Lower leg skin (tissue), 4 donors: ENCODE measurements at regions not wholly inside any gene's neighbourhood (a gene's known extent, or its start where the extent isn't known, plus 50 kb on each side); places are given as distances from the start of the nearest gene placed in this dataset.

ENCODE experiments used
- DNase-seq, 2 donors: peaks; one replicate each; pipeline ENCODE4 v3.0.0-alpha.2; 2019; ENCODE audit warnings: low spot score in 2 of 2
- H3K4me3 ChIP-seq: fragments of 200-600 bp; sonication (generic); 2 replicates; pipeline ENCODE4 v1.5.1; 2017; ENCODE audit warnings: mild to moderate bottlenecking, low read depth; ENCODE audit not compliant: poor library complexity, severe bottlenecking
- POLR2A ChIP-seq, 2 donors: fragments of 450-650 bp; IDR thresholded peaks; one replicate each; pipeline ENCODE4 v1.6.1; 2016 to 2017; ENCODE audit warnings: antibody characterized with exemption in 2 of 2, mild to moderate bottlenecking in 1 of 2, moderate library complexity in 1 of 2
- WGBS, 2 donors: methylation state at CpG; one replicate each; pipeline ENCODE4 v1.1.5; 2018; 5-methylcytosine and 5-hydroxymethylcytosine counted together
- intact Hi-C: fragments of 100-400 bp; cut with DNase I; formaldehyde crosslinking; loops from one replicate; pipeline ENCODE4 v1.15.0; 2023; ENCODE audit warnings: low total_unique reads
- TF ChIP-seq, protein P1 (sequence below), 3 donors: fragments of 450-650 bp; IDR thresholded peaks; one replicate each; pipeline ENCODE4 v1.5.1; 2016; ENCODE audit warnings: antibody characterized with exemption in 3 of 3, mild to moderate bottlenecking in 3 of 3, moderate library complexity in 2 of 3

DNA sequence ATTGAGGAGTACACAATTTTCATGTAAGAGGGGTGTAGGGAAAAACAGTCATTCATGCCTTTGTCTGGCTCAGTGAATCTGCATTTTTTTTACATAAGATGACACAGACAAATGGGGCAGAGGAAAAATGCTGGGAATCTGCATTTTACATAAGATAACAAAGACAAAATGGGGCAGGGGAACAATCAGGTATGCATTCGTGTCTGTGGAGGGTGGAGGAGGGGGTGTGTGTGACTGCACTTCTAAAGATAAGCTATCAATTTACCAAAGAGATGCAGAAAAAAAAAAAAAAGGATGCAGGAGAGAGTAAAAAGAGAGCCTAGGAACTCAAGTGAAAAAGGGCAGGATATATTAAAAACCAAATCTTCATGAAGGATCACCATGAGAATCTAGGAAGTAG, 637.4 kb downstream of the ZNF674 start:
- TF ChIP-seq, protein P1, sequence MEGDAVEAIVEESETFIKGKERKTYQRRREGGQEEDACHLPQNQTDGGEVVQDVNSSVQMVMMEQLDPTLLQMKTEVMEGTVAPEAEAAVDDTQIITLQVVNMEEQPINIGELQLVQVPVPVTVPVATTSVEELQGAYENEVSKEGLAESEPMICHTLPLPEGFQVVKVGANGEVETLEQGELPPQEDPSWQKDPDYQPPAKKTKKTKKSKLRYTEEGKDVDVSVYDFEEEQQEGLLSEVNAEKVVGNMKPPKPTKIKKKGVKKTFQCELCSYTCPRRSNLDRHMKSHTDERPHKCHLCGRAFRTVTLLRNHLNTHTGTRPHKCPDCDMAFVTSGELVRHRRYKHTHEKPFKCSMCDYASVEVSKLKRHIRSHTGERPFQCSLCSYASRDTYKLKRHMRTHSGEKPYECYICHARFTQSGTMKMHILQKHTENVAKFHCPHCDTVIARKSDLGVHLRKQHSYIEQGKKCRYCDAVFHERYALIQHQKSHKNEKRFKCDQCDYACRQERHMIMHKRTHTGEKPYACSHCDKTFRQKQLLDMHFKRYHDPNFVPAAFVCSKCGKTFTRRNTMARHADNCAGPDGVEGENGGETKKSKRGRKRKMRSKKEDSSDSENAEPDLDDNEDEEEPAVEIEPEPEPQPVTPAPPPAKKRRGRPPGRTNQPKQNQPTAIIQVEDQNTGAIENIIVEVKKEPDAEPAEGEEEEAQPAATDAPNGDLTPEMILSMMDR (IDR thresholded peaks at IDR 0.05) = no peak
- no peak for TF ChIP-seq POLR2A (IDR thresholded peaks at IDR 0.05)
- WGBS, 2 donors = 52% methylated on average over 1 of the region's 1 CpG
- intact Hi-C loops = no loop called here

DNA sequence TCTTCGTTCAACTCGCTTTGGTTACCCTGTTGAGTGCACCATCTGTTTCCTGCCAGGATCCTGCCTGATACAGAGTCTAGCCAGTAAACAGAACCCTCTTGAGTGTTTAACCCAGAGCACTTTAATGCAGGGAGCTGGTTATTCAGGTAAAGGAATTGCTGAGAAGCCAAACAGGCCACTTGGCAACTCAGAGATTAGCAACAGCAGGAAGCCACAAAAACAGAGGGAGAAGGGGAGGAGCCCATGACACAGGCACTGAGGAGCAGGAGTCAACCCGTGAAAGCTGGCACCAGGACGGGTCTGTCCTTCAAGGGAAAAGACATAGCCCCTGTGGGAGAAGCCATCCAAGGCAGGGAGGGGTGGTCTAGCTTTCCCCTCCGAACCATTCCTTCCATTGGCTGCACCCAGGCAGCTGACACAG, 641.4 kb downstream of the ZNF674 start:
- no peak for DNase-seq
- intact Hi-C loops = no loop called here
- WGBS, 2 donors = 43 to 52% methylated on average over 5 of the region's 5 CpGs
- TF ChIP-seq POLR2A (IDR thresholded peaks at IDR 0.05) = no peak
- TF ChIP-seq, protein P1 (IDR thresholded peaks at IDR 0.05) = no peak
- no peak overlapping the region for H3K4me3 ChIP-seq

More for the DNA sequence above, 637.4 kb downstream of the ZNF674 start:
- H3K4me3 ChIP-seq = no peak overlapping the region
- no peak for DNase-seq

DNA sequence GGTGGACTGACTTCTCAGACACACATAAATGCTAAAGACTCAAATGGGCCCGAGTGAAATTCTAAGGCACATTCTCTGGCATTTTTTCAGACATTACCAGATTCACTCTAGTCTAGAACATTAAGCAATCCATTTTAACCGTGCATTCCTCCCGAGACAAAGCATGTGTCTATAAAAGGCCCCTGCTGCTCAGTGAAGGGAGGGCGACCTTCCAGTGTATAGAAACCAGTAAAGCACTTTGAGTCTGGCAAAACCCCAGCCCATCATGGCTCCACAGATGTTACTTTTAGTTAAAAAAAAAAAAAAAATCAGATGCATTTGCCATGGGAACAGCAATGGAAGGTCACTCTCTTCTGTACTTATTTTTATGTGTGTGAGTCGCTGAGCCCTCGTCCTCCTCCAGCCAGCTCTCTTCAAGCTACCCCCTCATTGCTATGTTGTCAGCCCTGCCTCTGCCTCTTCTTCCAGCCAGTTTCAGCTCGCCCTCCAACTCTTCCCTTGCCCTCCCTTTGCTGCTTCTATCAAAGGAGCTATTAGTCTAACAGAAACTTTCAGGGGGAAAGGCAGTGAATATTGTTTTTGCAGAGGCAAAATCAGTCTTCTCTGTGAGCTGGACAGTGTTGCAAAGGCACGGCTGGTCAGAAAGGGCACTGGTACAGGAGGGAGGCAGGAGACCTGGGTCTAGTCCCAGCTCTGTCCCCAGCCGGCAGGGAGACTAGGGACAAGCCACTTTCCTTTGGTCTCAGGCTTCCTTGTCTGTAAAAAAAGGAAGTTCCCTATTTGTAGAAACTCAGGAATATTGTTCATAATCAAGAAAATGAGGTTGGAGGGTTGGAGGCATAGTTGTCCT, 644.2 kb downstream of the ZNF674 start:
- TF ChIP-seq, protein P1 (IDR thresholded peaks at IDR 0.05) = no peak
- no peak for TF ChIP-seq POLR2A (IDR thresholded peaks at IDR 0.05)
- no peak for DNase-seq
- WGBS, 2 donors = 52 to 53% methylated on average over 9 of the region's 9 CpGs
- intact Hi-C loops = no loop called here
- no peak overlapping the region for H3K4me3 ChIP-seq

DNA sequence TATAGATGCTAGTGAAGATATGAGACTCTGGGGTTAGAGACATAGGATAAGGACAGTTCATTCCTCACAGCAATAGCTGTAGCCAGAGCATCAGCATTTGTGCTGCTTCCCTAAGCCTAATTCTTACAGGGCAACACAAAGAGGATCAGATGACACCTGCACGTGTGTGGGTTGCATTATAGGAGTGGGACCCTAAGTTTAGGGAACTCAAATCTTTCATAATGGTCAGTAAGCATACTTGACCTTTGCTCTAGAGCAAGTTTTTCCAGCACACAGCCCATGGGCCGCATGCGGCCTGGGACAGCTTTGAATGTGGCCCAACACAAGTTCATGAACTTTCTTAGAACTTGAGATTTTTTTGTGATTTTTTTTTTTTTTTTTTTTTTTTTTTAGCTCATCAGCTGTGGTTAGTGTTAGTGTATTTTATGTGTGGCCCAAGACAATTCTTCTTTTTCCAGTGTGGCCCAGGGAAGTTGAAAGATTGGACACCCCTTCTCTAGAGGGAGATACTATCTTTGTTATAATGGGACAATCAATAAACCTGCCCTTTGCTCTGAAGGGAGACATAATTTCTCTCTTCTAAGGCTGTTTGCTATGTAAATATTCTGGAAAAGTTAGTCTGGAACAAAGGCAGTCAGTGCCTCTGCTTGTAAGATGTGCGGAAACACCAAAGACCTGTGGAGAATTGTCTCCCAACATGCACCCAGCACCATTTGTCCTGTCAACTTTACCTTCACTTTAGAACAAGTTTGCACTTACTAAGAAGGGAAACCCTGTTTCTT, 650.2 kb downstream of the ZNF674 start:
- intact Hi-C loops = no loop called here
- no peak overlapping the region for H3K4me3 ChIP-seq
- DNase-seq = no peak
- TF ChIP-seq, protein P1 (IDR thresholded peaks at IDR 0.05) = no peak
- no peak for TF ChIP-seq POLR2A (IDR thresholded peaks at IDR 0.05)
- 86 to 91% methylated on average over 4 of the region's 4 CpGs for WGBS, 2 donors

DNA sequence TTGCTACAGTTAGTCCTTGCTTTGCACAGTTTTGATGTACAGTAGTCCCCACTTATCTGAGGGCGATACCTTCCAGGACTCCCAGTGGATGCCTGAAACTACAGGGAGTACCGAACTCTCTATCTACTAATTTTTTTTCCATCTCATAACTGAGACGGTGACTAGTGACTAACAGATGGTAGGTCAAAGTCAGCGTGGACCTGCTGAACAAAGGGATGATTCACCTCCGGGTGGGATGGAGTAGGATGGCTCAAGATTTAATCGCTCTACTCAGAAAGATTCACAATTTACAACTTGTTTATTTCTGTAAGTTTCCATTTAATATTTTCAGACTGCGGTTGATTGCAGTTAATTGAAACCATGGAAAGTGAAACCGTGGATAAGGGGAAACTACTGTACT, 655.8 kb downstream of the ZNF674 start:
- no peak for DNase-seq
- intact Hi-C loops = no loop called here
- 75 to 79% methylated on average over 8 of the region's 8 CpGs for WGBS, 2 donors
- no peak overlapping the region for H3K4me3 ChIP-seq
- no peak for TF ChIP-seq POLR2A (IDR thresholded peaks at IDR 0.05)

DNA sequence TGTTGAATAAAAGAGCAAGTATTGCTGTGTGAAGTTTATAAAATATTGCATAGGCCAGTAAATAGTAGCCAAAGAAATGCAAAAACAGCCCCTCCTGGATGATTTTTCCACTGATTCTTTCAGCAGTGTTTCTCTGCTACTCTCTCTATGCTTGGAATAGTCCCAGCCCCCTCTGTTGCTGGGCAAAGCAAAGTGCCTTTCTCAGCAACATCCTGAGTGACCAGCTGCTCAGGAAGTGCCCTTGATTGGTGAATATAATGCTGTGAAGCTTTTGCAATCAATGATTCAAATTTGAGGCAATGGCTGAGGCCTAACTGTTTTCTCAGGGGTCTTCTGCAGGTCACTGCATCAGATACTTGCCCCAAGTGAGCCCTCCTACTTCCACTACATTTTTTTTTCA, 656.7 kb downstream of the ZNF674 start:
- no peak for DNase-seq
- no peak for TF ChIP-seq POLR2A (IDR thresholded peaks at IDR 0.05)
- TF ChIP-seq, protein P1 (IDR thresholded peaks at IDR 0.05) = no peak
- intact Hi-C loops = no loop called here
- no peak overlapping the region for H3K4me3 ChIP-seq
